ENCODE measurements at regions not wholly inside any gene's neighbourhood (a gene's known extent, or its start where the extent isn't known, plus 50 kb on each side); places are given as distances from the start of the nearest gene placed in this dataset.

- Histone ChIP-seq H3K4me3 (no peak overlapping the region), H3K79me2 (ENCODE audit: low read depth) (no peaks in the 10 kb centered on the region), H3K27ac (no peak overlapping the region), H3K9ac (no peak overlapping the region), H4K20me1 (ENCODE audit: low read depth) (no peaks in the 10 kb centered on the region), H2AFZ (replicated peaks) (no peak overlapping the region), H3K36me3 (no peaks in the 10 kb centered on the region), H3K9me3 (ENCODE audit: low read depth) (no peaks in the 10 kb centered on the region), H3K4me1 (no peaks in the 10 kb centered on the region), H3K4me2 (no peak overlapping the region), H3K27me3 (no peaks in the 10 kb centered on the region), H3F3A (ENCODE audit: low read depth) (no peaks in the 10 kb centered on the region)
- Mint-ChIP-seq H3K27me3 (ENCODE audit: insufficient read depth, low read depth) (peaks cover 2% of the 10 kb centered on the region), H3K36me3 (no peaks in the 10 kb centered on the region), H3K27ac (peak overlapping the region; percentile 69), H3K4me3 (no peak overlapping the region), H3K4me1 (peaks cover 20% of the 10 kb centered on the region), H3K9me3 (no peaks in the 10 kb centered on the region)
- TF ChIP-seq EZH2phosphoT487 (IDR thresholded peaks at IDR 0.05) = no peak
- no peak for TF ChIP-seq CTCF (IDR thresholded peaks at IDR 0.05)
- no peak for TF ChIP-seq EZH2 (IDR thresholded peaks at IDR 0.05)
- DNase-seq (ENCODE audit: low spot score) = no peak
These were observed 125.6 kb upstream of the PPP1R26 start for GRCh38 chr9:135353935-135354334.

GRCh38 chr9:135355521-135356011, 124.0 kb upstream of the PPP1R26 start:
- Histone ChIP-seq H3K4me2 (no peak overlapping the region), H3K4me1 (no peaks in the 10 kb centered on the region), H3K36me3 (no peaks in the 10 kb centered on the region), H3K27me3 (no peaks in the 10 kb centered on the region), H3K9ac (no peak overlapping the region), H3K4me3 (no peak overlapping the region), H4K20me1 (ENCODE audit: low read depth) (no peaks in the 10 kb centered on the region), H2AFZ (replicated peaks) (no peak overlapping the region), H3K9me3 (ENCODE audit: low read depth) (no peaks in the 10 kb centered on the region), H3K27ac (no peak overlapping the region), H3K79me2 (ENCODE audit: low read depth) (no peaks in the 10 kb centered on the region), H3F3A (ENCODE audit: low read depth) (no peaks in the 10 kb centered on the region)
- no peak for DNase-seq (ENCODE audit: low spot score)
- no peak for TF ChIP-seq CTCF (IDR thresholded peaks at IDR 0.05)
- no peak for TF ChIP-seq EZH2phosphoT487 (IDR thresholded peaks at IDR 0.05)
- TF ChIP-seq EZH2 (IDR thresholded peaks at IDR 0.05) = no peak
- H3K36me3 Mint-ChIP-seq = no peaks in the 10 kb centered on the region
- no peaks in the 10 kb centered on the region for H3K27me3 Mint-ChIP-seq (ENCODE audit: insufficient read depth, low read depth)
- no peak overlapping the region for H3K4me3 Mint-ChIP-seq
- no peaks in the 10 kb centered on the region for H3K9me3 Mint-ChIP-seq
- H3K4me1 Mint-ChIP-seq = peaks cover 13% of the 10 kb centered on the region
- no peak overlapping the region for H3K27ac Mint-ChIP-seq

GRCh38 chr9:135356021-135356420, 123.6 kb upstream of the PPP1R26 start:
- Histone ChIP-seq H4K20me1 (ENCODE audit: low read depth) (no peaks in the 10 kb centered on the region), H3K79me2 (ENCODE audit: low read depth) (no peaks in the 10 kb centered on the region), H3K9ac (no peak overlapping the region), H3K27me3 (no peaks in the 10 kb centered on the region), H3K36me3 (no peaks in the 10 kb centered on the region), H3K4me3 (no peak overlapping the region), H3K27ac (no peak overlapping the region), H3F3A (ENCODE audit: low read depth) (no peaks in the 10 kb centered on the region), H2AFZ (replicated peaks) (no peak overlapping the region), H3K9me3 (ENCODE audit: low read depth) (no peaks in the 10 kb centered on the region), H3K4me1 (no peaks in the 10 kb centered on the region), H3K4me2 (no peak overlapping the region)
- H3K4me3 Mint-ChIP-seq = no peak overlapping the region
- no peaks in the 10 kb centered on the region for H3K9me3 Mint-ChIP-seq
- H3K27ac Mint-ChIP-seq = no peak overlapping the region
- DNase-seq (ENCODE audit: low spot score) = no peak
- H3K27me3 Mint-ChIP-seq (ENCODE audit: insufficient read depth, low read depth) = no peaks in the 10 kb centered on the region
- H3K4me1 Mint-ChIP-seq = peaks cover 11% of the 10 kb centered on the region
- H3K36me3 Mint-ChIP-seq = no peaks in the 10 kb centered on the region
- TF ChIP-seq EZH2 (IDR thresholded peaks at IDR 0.05) (no peak), CTCF (IDR thresholded peaks at IDR 0.05) (no peak), EZH2phosphoT487 (IDR thresholded peaks at IDR 0.05) (no peak)
